Left renal cortex interstitium (tissue), 4 donors: ENCODE measurements at regions not wholly inside any gene's neighbourhood (a gene's known extent, or its start where the extent isn't known, plus 50 kb on each side); places are given as distances from the start of the nearest gene placed in this dataset.
"Not testable (repeated sequence)": the region's sequence is repeated elsewhere in the genome, so short reads cannot be mapped to it uniquely, and the experiment has no call there.

Source experiments
- DNase-seq, 4 donors: peaks; one replicate each; pipeline ENCODE4 v3.0.0-alpha.2; 2013; ENCODE audit warnings: low read depth in 4 of 4, low spot score in 2 of 4, missing footprints in 1 of 4

DNA sequence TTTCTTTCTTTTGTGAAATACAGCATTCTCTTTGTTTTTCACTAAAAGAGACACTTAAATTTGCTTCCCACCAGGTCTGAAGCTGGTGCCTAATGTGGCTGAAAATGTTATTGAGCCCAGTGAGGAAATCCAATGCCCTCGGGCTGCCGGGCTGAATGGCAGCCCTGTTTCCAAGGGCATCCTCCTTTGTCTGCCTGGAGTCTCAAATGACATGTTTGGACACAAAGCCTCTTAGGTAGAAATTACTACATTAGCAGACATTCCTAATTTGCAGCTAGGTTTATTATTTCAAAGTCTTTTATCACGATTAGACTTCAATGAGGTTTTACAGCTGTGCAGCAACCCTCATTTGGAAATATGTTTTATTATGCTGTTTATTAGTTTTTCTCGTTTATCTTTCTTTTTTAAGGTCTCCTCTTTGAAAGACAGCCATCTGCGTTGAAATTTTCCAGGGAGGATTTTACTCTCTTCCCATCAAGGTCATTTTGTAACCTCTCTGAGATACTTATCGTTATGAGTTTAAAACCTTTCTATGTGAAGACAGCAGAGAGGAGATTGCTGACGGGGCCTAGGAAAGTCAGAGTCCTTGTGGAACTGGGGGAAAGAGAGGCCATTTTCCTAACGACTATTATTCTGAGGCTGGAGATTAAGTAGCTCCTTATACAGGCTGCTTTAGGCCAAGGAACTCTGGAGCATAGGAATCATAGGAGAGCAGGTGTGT is 59.0 kb upstream of the ZNF532 start:
- DNase-seq: peak in 1 of 4 donors; percentile 46

DNA sequence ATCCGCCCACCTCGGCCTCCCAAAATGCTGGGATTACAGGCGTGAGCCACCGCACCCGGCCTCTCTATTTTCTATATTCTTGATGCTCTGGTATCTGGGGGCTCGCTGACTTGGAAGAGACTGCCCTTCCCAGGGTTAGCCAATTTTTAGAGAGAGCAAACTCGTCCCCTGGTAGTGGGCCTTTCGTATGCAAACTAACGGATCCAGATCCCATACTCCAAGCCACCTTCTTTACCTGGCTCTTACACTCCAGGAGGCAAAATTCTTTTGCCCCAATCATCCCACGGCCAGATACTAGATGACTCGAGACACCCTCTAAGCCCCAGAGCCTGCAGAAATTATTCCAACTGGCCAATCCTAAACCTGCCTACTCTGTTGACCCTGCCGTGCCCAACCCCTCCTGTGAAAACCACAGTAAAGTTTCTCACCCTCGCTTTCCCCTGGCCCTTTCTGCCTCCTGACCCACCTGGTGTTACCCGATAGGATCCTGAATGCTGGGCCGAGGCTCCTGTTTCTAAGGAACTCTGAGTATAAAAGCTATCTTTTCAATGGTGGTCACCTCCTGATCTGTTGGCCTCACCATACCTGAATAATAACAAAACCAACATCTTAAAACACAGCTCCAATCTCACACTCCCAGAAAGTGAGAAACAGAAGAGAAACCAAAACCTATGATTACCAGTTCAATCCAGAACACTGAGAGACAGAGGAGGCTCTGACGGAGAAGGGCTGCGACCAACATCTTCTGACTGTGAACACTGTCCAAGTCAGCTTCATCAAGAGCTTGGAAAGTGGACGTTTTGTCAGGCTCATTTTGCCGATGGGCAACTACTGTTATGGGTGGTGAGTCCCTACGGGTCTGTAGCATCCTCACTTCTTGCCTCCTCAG is 57.6 kb upstream of the ZNF532 start:
- no peak for DNase-seq

DNA sequence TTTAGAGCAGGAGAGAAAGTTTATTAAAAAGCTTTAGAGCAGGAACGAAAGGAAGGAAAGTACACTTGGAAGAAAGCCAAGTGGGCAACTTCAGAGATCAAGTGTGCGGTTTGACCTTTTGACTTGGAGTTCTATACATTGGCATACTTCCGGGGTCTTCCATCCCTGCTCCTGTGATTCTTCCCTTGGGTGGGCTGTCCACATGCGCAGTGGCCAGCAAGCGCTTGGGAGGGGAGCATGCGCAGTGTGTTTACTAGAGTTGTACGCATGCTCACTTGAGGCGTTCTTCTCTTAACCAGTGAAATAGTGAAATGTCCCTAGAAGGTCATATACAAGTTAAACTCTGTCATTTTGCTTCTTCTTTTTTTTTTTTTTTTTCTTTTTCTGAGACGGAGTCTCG is 56.9 kb upstream of the ZNF532 start:
- DNase-seq: no peak

DNA sequence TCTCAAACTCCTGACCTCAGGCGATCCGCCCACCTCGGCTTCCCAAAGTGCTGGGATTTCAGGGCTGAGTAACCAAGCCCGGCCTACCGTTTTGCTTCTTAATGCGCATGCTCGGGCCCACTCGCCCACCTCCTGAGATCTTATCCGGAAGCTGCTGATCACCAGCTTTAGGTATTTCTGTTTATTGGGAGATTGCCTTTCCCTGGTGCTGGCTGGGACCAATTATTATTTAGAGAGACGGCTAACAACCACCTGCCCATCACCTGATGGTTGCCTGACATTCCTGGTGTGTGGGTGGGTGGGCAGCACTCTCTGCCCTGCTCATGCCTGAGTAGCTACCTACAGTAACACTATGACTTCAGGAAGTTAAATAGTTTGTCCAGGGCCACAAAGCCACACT is 56.3 kb upstream of the ZNF532 start:
- DNase-seq: no peak

DNA sequence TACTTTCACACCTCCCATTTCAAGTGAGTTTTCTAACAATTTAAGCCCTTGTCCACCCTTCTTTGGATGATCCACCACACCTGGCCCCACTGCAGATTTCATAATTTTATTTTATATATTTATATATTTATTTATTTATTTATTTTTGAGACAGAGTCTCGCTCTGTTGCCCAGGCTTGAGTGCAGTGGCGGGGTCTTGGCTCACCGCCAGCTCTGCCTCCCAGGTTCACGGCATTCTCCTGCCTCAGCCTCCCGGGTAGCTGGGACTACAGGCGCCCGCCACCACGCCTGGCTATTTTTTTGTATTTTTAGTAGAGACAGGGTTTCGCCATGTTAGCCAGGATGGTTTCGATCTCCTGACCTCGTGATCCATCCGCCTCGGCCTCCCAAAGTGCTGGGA is 52.8 kb upstream of the ZNF532 start:
- DNase-seq: not testable (repeated sequence)

DNA sequence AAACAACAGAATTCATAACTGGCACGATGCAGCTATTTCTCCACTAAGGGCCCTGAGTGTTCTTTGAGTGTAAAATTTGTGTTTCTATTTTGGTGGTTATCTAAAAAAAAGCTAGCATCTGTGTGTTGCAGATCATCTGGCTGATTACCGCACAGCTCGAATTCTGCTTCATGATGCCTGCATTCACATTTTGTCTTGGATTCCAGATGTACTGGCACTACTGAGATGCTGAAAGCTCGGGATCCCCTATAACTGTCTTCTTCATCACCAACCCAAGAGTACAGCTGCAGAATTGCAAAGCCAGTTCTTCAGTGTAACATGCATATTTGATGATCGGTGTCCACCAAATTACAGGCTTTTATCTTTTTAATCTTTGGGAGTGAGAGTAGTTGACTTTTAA is 51.6 kb upstream of the ZNF532 start:
- no peak for DNase-seq

DNA sequence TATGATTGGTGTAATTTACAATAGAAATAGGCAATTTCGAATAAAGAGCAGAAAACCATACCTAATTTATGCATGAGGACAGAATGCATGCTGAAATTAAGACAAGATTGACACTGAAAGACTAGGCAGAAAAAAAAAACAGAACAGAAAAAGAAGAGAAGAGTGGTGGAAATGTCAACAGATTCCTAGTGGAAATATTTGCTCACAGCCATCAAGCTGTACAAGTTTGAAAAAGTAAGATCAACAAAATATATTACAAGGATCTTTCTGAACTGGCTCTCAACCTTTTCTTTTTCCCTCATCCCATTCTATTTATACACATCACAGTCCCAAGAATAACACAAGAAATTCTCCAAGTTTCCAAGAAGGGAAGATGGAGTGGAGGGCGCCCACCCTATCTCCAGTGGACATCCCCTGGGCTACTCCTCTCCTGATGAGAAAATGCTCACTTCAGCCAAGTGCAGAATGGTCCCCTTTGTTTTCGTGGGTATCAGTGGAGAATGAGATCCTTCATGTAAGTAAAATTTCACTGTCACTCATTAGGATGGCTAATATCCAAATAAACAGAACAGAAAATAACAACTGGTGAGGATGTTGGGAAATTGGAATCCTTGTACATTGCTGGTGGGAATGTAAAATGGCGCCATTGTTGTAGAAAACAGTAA is 51.0 kb upstream of the ZNF532 start:
- no peak for DNase-seq

DNA sequence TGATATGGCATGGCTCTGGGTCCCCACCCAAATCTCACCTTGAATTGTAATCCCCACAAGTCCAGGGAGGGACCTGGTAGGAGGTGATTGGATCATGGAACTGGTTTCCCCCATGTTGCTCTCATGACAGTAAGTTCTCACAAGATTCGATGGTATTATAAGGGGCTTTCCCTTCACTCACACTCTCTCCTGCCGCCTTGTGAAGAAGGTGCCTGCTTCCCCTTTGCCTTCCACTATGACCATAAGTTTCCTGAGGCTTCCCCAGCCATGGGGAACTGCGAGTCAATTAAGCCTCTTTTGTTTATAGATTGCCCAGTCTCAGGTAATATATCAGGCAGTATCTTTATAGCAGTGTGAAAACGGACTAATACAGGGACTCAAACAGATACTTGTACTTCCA is 50.4 kb upstream of the ZNF532 start:
- DNase-seq: no peak
